ENCODE measurements at regions not wholly inside any gene's neighbourhood (a gene's known extent, or its start where the extent isn't known, plus 50 kb on each side); places are given as distances from the start of the nearest gene placed in this dataset.
"Not testable (repeated sequence)": the region's sequence is repeated elsewhere in the genome, so short reads cannot be mapped to it uniquely, and the experiment has no call there.

GRCh38 chr20:12750221-12750620, 258.6 kb upstream of the SPTLC3 start:
- no peaks in the 10 kb centered on the region for H3K36me3 Mint-ChIP-seq (ENCODE audit: low read depth)
- H3K4me1 Mint-ChIP-seq (ENCODE audit: low read depth), result no peaks in the 10 kb centered on the region
- intact Hi-C loops (cut with micrococcal nuclease), result no loop called here
- H3K27me3 Mint-ChIP-seq, result no peaks in the 10 kb centered on the region
- no peak overlapping the region for H3K27ac Mint-ChIP-seq
- no peak overlapping the region for H3K4me3 Mint-ChIP-seq
- peaks cover 23% of the 10 kb centered on the region for H3K9me3 Mint-ChIP-seq

DNA sequence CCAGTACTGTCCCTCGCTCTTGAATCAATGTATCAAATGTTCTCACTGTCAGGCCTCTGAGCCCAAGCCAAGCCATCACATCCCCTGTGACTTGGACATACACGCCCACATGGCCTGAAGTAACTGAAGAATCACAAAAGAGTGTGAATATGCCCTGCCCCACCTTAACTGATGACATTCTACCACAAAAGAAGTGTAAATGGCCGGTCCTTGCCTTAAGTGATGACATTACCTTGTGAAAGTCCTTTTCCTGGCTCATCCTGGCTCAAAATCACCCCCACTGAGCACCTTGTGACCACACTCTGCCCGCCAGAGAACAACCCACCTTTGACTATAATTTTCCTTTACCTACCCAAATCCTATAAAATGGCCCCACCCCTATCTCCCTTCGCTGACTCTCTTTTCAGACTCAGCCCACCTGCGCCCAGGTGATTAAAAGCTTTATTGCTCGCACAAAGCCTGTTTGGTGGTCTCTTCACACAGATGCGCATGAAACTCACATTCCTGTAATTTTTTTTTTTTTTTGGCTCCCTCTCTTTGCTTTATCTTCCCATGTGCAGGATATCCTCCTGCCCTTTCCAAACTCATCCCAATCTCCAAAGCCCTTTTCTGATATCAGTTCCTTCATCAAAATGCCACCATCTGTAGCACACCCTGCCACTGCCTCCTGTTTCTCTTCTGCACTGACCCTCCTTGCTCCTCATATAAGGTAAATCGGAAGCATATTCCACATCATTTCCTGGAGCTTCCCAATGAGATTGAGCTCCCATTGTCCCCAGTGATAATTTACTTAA, 255.7 kb upstream of the SPTLC3 start:
- H3K36me3 Mint-ChIP-seq (ENCODE audit: low read depth), result not testable (repeated sequence)

DNA sequence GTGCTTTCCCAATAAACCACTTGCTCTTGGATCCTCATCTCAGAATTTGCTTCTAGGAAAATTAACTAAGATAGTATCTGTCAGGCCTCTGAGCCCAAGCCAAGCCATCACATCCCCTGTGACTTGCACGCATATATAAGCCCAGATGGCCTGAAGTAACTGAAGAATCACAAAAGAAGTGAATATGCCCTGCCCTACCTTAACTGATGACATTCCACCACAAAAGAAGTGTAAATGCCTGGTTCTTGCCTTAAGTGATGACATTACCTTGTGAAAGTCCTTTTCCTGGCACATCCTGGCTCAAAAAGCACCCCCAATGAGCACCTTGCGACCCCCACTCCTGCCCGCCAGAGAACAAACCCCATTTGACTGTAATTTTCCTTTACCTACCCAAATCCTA, 255.0 kb upstream of the SPTLC3 start:
- H3K36me3 Mint-ChIP-seq (ENCODE audit: low read depth); intact Hi-C loops (cut with micrococcal nuclease); H3K4me3 Mint-ChIP-seq; H3K4me1 Mint-ChIP-seq (ENCODE audit: low read depth); H3K27ac Mint-ChIP-seq; H3K27me3 Mint-ChIP-seq: not testable (repeated sequence)
- peaks cover 54% of the 10 kb centered on the region for H3K9me3 Mint-ChIP-seq

More for the DNA sequence above, 255.7 kb upstream of the SPTLC3 start:
- H3K27ac Mint-ChIP-seq; intact Hi-C loops (cut with micrococcal nuclease); H3K4me3 Mint-ChIP-seq; H3K4me1 Mint-ChIP-seq (ENCODE audit: low read depth); H3K27me3 Mint-ChIP-seq: not testable (repeated sequence)
- H3K9me3 Mint-ChIP-seq, result peaks cover 48% of the 10 kb centered on the region

GRCh38 chr20:12759493-12759892, 249.3 kb upstream of the SPTLC3 start:
- H3K36me3 Mint-ChIP-seq (ENCODE audit: low read depth); H3K4me1 Mint-ChIP-seq (ENCODE audit: low read depth); H3K4me3 Mint-ChIP-seq; intact Hi-C loops (cut with micrococcal nuclease); H3K27me3 Mint-ChIP-seq; H3K27ac Mint-ChIP-seq: not testable (repeated sequence)
- H3K9me3 Mint-ChIP-seq, result peaks cover 44% of the 10 kb centered on the region

DNA sequence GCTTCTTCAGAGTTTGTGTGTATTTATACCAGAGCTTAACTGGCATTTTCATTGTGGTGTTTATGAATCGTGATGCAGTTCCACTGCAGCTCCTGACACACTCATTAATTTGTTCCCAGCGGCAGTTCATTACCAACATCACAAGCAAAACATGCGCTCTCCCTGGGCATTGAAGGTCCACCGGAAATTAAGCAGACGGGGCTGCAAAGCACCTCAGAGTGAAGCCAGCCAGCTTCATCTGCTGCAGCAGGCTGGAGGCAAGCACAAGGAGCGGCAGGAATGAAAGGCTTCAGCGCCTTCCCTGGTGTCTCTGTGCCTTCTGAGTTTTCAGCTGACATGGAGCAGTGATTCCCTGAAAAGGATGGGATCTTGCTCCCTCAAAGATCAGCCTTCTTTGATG, 246.0 kb upstream of the SPTLC3 start:
- Mint-ChIP-seq H3K27me3 (no peaks in the 10 kb centered on the region), H3K27ac (no peak overlapping the region), H3K4me1 (ENCODE audit: low read depth) (no peaks in the 10 kb centered on the region), H3K9me3 (peaks cover 20% of the 10 kb centered on the region), H3K4me3 (no peak overlapping the region), H3K36me3 (ENCODE audit: low read depth) (no peaks in the 10 kb centered on the region)
- intact Hi-C loops (cut with micrococcal nuclease), result no loop called here

GRCh38 chr20:12763406-12763805, 245.4 kb upstream of the SPTLC3 start:
- H3K36me3 Mint-ChIP-seq (ENCODE audit: low read depth), result no peaks in the 10 kb centered on the region
- no peak overlapping the region for H3K4me3 Mint-ChIP-seq
- no peak overlapping the region for H3K27ac Mint-ChIP-seq
- H3K9me3 Mint-ChIP-seq, result peaks cover 14% of the 10 kb centered on the region
- no peaks in the 10 kb centered on the region for H3K4me1 Mint-ChIP-seq (ENCODE audit: low read depth)
- no peaks in the 10 kb centered on the region for H3K27me3 Mint-ChIP-seq
- intact Hi-C loops (cut with micrococcal nuclease), result no loop called here

GRCh38 chr20:12764053-12764452, 244.7 kb upstream of the SPTLC3 start:
- peaks cover 13% of the 10 kb centered on the region for H3K9me3 Mint-ChIP-seq

DNA sequence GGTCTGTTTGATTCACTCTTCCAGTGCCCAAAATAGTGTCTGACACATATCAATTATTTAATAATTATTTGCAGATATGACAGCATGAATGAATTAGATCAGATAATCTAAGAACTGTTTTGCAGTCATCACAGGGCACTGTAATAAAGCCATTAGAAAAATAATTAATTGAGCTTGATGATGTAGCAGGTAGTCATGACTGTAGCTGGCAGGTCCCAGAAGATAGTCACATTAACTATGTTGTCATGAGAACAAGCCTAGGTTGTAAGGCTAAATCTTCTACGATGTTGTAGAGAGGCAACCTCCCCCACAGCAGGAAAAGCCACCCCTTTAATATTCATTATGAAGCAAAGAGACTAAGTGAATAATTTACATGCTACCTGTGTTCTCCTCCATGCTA, 243.9 kb upstream of the SPTLC3 start:
- Mint-ChIP-seq H3K4me1 (ENCODE audit: low read depth) (no peaks in the 10 kb centered on the region), H3K27ac (no peak overlapping the region), H3K4me3 (no peak overlapping the region), H3K27me3 (no peaks in the 10 kb centered on the region), H3K9me3 (peaks cover 5% of the 10 kb centered on the region), H3K36me3 (ENCODE audit: low read depth) (no peaks in the 10 kb centered on the region)
- intact Hi-C loops (cut with micrococcal nuclease), result no loop called here

More at GRCh38 chr20:12764053-12764452, 244.7 kb upstream of the SPTLC3 start:
- Mint-ChIP-seq H3K27ac (no peak overlapping the region), H3K36me3 (ENCODE audit: low read depth) (no peaks in the 10 kb centered on the region), H3K4me1 (ENCODE audit: low read depth) (no peaks in the 10 kb centered on the region), H3K27me3 (no peaks in the 10 kb centered on the region), H3K4me3 (no peak overlapping the region)
- intact Hi-C loops (cut with micrococcal nuclease), result no loop called here

DNA sequence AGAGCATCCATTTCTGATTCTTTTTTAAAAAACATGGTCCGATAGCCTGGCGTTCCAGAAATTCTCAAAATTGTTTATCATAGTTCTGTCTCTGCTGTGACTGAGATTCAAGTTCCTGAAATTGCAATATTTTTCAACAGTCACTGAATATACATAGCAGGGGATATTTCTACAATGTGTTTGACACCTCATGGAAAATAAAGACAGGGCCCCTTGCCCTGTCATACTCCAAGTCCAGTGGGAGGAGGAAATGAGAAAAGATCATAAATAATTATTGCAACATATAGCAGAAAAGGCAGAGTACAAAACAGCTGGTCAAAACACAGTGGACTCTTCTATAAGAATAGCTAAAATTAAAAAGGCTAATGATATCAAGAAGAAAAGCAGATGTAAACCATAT, 234.8 kb upstream of the SPTLC3 start:
- intact Hi-C loops (cut with micrococcal nuclease), result no loop called here
- Mint-ChIP-seq H3K27me3 (no peaks in the 10 kb centered on the region), H3K4me1 (ENCODE audit: low read depth) (no peaks in the 10 kb centered on the region), H3K4me3 (no peak overlapping the region), H3K36me3 (ENCODE audit: low read depth) (no peaks in the 10 kb centered on the region), H3K27ac (no peak overlapping the region), H3K9me3 (peaks cover 24% of the 10 kb centered on the region)

DNA sequence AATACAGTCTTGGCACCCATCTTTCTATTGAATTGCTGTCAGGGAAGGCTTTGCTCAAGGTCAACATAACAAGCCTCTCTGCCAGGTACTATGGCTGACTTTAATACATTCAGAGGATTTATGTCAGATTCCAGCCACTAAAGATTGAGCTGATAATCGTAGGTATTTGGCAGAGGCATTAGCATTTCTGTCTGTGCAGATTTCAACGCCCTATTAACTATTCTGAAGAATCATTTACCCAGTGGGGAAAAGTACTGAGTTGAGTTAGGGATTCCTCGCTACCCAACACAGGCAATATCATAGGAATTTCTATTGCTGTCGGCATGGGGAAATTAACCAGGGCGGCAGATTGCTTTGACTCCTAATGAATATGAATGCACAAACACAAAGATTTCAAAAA, 233.7 kb upstream of the SPTLC3 start:
- H3K27me3 Mint-ChIP-seq, result no peaks in the 10 kb centered on the region

GRCh38 chr20:12777016-12777415, 231.8 kb upstream of the SPTLC3 start:
- Mint-ChIP-seq H3K27ac (no peak overlapping the region), H3K27me3 (no peaks in the 10 kb centered on the region), H3K4me1 (ENCODE audit: low read depth) (no peaks in the 10 kb centered on the region), H3K36me3 (ENCODE audit: low read depth) (no peaks in the 10 kb centered on the region), H3K4me3 (no peak overlapping the region), H3K9me3 (peaks cover 11% of the 10 kb centered on the region)
- intact Hi-C loops (cut with micrococcal nuclease), result no loop called here

More for the DNA sequence above, 233.7 kb upstream of the SPTLC3 start:
- no peaks in the 10 kb centered on the region for H3K4me1 Mint-ChIP-seq (ENCODE audit: low read depth)
- H3K36me3 Mint-ChIP-seq (ENCODE audit: low read depth), result no peaks in the 10 kb centered on the region
- peaks cover 24% of the 10 kb centered on the region for H3K9me3 Mint-ChIP-seq
- intact Hi-C loops (cut with micrococcal nuclease), result no loop called here
- H3K27ac Mint-ChIP-seq, result no peak overlapping the region
- H3K4me3 Mint-ChIP-seq, result no peak overlapping the region

GRCh38 chr20:12786276-12786675, 222.5 kb upstream of the SPTLC3 start:
- no peaks in the 10 kb centered on the region for H3K4me1 Mint-ChIP-seq (ENCODE audit: low read depth)
- H3K27ac Mint-ChIP-seq, result no peak overlapping the region
- no peaks in the 10 kb centered on the region for H3K27me3 Mint-ChIP-seq
- intact Hi-C loops (cut with micrococcal nuclease), result no loop called here
- H3K36me3 Mint-ChIP-seq (ENCODE audit: low read depth), result no peaks in the 10 kb centered on the region
- H3K9me3 Mint-ChIP-seq, result peaks cover 38% of the 10 kb centered on the region
- no peak overlapping the region for H3K4me3 Mint-ChIP-seq

DNA sequence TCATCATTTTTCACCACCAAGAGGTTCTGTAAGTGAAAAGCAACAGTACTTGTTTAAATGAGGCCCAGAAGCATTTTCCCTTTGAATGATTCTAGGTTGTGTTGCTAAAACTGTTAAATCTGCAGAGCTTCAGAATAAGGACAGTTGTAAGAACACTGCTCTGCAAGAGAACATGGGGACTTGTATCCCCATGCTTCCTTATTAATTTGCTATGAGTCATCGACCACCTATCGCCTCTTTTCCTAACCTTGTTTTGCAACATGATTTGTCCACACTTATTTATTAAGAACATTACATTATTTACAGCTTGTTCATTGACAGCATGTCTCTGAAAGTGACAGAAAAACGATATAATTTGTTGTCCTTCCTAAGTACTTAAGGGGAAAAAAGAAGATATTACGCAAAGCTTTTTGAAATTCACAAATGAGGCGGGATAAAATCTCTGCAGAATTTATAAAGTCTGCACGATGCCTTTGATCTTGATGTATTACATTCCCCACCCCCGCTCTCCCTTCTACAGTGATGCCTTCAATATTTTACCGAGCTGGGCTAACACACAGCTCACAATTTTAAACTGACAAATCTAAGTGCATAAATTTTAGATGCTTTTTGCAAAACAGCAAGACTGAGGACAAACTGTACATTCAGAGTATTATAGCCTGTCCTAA, 220.0 kb upstream of the SPTLC3 start:
- Mint-ChIP-seq H3K27ac (no peak overlapping the region), H3K4me1 (ENCODE audit: low read depth) (no peaks in the 10 kb centered on the region), H3K4me3 (no peak overlapping the region), H3K27me3 (no peaks in the 10 kb centered on the region), H3K36me3 (ENCODE audit: low read depth) (no peaks in the 10 kb centered on the region), H3K9me3 (peaks cover 26% of the 10 kb centered on the region)
- intact Hi-C loops (cut with micrococcal nuclease), result no loop called here

- Mint-ChIP-seq H3K4me3 (no peak overlapping the region), H3K27ac (no peak overlapping the region), H3K36me3 (ENCODE audit: low read depth) (no peaks in the 10 kb centered on the region), H3K4me1 (ENCODE audit: low read depth) (no peaks in the 10 kb centered on the region), H3K9me3 (peaks cover 10% of the 10 kb centered on the region), H3K27me3 (no peaks in the 10 kb centered on the region)
- intact Hi-C loops (cut with micrococcal nuclease), result no loop called here
Measured at GRCh38 chr20:12790859-12791258, 217.9 kb upstream of the SPTLC3 start.

DNA sequence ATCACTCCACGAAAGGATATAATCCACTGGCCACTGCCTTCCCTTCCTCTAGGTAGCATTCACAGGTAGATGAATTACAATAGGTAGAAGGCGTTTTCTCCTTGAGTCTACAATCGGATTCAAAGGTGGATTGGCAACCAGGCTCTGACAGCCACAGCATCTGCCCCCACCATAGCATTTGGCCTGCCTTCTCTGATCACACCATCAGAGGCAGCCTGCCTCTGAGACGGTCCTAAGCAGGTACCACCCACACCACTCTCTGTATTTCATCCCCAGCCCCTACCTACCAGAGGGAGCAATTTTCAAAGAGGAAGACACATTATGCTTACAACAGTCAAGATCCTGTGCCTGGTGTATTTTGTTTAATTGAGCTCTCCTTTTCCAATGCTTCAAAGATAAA, 210.5 kb upstream of the SPTLC3 start:
- Mint-ChIP-seq H3K9me3 (no peaks in the 10 kb centered on the region), H3K27me3 (no peaks in the 10 kb centered on the region), H3K4me3 (no peak overlapping the region), H3K36me3 (ENCODE audit: low read depth) (no peaks in the 10 kb centered on the region), H3K4me1 (ENCODE audit: low read depth) (no peaks in the 10 kb centered on the region), H3K27ac (no peak overlapping the region)
- intact Hi-C loops (cut with micrococcal nuclease), result no loop called here
